Thymus (tissue), 11 donors: ENCODE measurements at regions not wholly inside any gene's neighbourhood (a gene's known extent, or its start where the extent isn't known, plus 50 kb on each side); places are given as distances from the start of the nearest gene placed in this dataset.

Experiments used
- DNase-seq, 9 donors: peaks; one replicate each; pipeline ENCODE4 v3.0.0-alpha.2; 2013; ENCODE audit warnings: low spot score in 9 of 9, low read depth in 6 of 9, missing footprints in 1 of 9
- H3K27ac ChIP-seq, 2 donors: one replicate each; pipeline ENCODE4 v1.5.1; 2013; ENCODE audit warnings: control low read depth in 1 of 2, low read depth in 1 of 2, low read length in 1 of 2, mild to moderate bottlenecking in 1 of 2, moderate library complexity in 1 of 2
- H3K27me3 ChIP-seq, 2 donors: one replicate each; pipeline ENCODE4 v1.5.1; 2013; ENCODE audit warnings: low read length in 1 of 2; ENCODE audit not compliant: control insufficient read depth in 2 of 2, insufficient read depth in 1 of 2
- H3K36me3 ChIP-seq, 2 donors: one replicate each; pipeline ENCODE4 v1.5.1; 2013; ENCODE audit warnings: low read length in 1 of 2, mild to moderate bottlenecking in 1 of 2, moderate library complexity in 1 of 2; ENCODE audit not compliant: control insufficient read depth in 2 of 2, insufficient read depth in 2 of 2
- H3K4me1 ChIP-seq, 2 donors: one replicate each; pipeline ENCODE4 v1.5.1; 2013; ENCODE audit warnings: low read length in 2 of 2; ENCODE audit not compliant: control insufficient read depth in 2 of 2, insufficient read depth in 2 of 2
- H3K4me3 ChIP-seq, 2 donors: one replicate each; pipeline ENCODE4 v1.5.1; 2013; ENCODE audit warnings: low read length in 2 of 2, control low read depth in 1 of 2, mild to moderate bottlenecking in 1 of 2
- H3K9me3 ChIP-seq, 2 donors: one replicate each; pipeline ENCODE4 v1.5.1; 2013; ENCODE audit warnings: low read length in 1 of 2, mild to moderate bottlenecking in 1 of 2; ENCODE audit not compliant: control insufficient read depth in 2 of 2, insufficient read depth in 1 of 2
- WGBS: extraction: QIAGEN DNeasy Blood & Tissue Kit; methylation state at CpG from one replicate; pipeline ENCODE4 v1.1.7; 2013; 5-methylcytosine and 5-hydroxymethylcytosine counted together
- donor health status: healthy.

DNA sequence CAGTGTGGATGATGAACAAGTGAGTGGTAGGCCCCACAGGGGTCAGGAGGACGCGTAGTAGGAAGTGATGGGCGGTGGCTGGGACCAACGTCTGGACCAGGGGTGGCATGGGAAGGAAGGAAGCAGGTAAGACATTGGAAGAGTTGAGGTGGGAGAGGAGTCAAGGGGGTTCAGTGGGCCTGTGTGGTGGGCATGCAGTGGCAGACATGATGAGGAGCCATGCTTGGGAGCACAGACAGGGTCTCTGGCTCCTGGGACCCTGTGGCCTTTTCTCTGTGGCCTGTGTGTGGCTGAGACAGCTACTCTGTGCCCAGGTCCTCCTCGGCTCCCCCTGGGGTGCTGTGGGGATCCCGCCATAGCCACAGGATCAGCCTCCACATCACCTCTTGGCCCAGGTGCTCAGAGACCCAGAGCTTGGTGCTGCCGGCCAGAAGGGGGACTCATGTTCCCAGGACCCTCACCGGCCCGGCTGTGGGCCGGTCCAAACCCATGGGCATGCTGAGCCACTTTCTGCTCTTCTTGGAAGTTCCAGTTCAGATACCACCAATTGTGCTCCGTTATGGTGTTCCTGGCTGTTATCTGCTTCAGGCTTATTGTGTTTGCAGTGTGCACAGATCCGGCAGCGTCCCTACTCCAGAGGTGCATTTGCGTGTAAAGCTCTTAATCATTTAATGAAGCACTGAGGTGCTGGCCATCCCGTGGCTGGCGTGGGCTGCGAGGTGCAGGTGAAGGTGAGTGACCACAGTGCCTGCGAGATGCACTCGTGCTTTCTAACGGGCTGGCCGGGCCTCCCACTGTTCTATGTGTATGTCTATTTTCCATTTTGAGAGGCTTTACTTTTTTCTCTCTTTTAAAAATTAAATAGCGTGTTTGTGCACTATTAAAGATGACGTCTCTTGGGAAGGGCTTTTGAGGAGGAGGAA is 147.9 kb downstream of the TEX29 start:
- Histone ChIP-seq H3K27me3 (peaks cover 0 to 6% of the 10 kb centered on the region in 2 donors), H3K4me1 (no peaks in the 10 kb centered on the region), H3K9me3 (no peaks in the 10 kb centered on the region), H3K27ac (no peak overlapping the region), H3K4me3 (no peak overlapping the region), H3K36me3 (no peaks in the 10 kb centered on the region)
- 94% methylated on average over 23 of the region's 23 CpGs for WGBS
- DNase-seq, result no peak

DNA sequence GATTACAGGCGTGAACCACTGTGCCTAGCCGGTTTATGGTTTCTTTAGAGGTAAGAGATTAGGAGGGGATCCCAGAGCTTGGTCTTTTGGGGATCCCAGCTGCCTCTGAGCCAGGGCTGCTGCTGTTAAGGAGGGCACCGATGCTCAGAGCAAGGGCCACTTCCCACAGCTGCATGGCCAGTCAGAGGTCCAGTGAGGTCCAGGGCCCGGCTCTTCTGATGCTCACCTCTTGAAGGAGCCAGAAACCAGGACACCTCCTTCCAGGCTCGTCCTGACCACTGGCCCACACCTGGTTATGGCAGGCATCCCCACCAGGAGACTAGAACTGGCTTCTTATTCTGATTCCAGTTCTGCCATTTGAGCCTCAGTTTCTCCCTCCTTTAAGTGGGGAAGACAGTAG is 149.0 kb downstream of the TEX29 start:
- Histone ChIP-seq H3K27ac (no peak overlapping the region), H3K36me3 (no peaks in the 10 kb centered on the region), H3K27me3 (peaks cover 0 to 2% of the 10 kb centered on the region in 2 donors), H3K9me3 (no peaks in the 10 kb centered on the region), H3K4me1 (no peaks in the 10 kb centered on the region), H3K4me3 (no peak overlapping the region)
- 91% methylated on average over 5 of the region's 5 CpGs for WGBS
- no peak for DNase-seq

DNA sequence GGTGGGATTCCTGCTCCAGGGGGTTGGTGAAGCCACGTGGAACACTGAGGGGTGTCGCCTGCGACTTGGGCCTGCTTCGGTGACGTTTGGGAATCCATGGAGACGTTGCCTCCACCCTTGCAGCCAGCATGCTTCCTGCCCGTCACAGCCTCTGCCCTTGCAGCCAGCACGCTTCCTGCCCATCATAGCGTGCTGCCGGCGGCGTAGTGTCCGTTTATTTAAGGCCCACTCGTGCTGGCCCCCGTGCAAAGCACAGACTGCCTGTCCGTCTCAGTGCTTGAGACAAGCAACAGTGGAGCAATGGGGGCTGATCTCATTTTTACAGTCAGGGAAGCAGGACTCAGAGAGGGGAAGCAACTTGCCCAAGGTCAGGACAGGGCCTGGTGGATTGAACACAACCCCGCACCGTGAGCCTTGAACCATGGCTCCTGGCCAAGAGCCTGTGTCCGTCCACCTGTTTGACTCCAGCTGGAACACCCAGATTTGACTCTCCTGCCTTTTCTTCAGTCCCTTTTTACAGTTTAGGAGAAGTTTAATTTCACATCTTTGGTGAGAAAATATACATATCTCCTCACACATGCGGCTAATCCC is 149.6 kb downstream of the TEX29 start:
- WGBS, result 85% methylated on average over 20 of the region's 20 CpGs
- DNase-seq, result no peak
- Histone ChIP-seq H3K27ac (no peak overlapping the region), H3K4me1 (no peaks in the 10 kb centered on the region), H3K27me3 (no peaks in the 10 kb centered on the region), H3K36me3 (no peaks in the 10 kb centered on the region), H3K9me3 (no peaks in the 10 kb centered on the region), H3K4me3 (no peak overlapping the region)

DNA sequence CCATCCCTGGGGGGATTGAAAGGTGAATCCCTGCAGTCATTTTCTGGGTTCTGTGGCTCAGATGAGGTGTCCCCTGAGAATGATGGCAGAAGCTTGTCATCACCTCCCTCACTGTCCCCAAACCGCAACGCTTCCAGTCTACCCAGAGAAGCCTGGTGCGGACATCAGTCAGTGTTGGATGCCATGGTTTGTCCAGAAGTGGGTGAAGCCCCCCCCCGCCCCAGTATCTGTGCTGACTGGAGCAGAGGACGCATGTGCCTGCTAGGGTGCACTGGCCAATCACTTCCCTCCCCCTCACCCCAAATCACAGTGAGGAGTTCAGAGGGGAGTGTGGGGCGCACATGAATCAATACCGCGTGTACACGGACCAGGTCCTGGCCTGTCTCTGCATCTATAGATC is 150.5 kb downstream of the TEX29 start:
- 95% methylated on average over 9 of the region's 9 CpGs for WGBS
- Histone ChIP-seq H3K4me1 (no peaks in the 10 kb centered on the region), H3K4me3 (no peak overlapping the region), H3K27ac (no peak overlapping the region), H3K27me3 (no peaks in the 10 kb centered on the region), H3K9me3 (no peaks in the 10 kb centered on the region), H3K36me3 (no peaks in the 10 kb centered on the region)
- no peak for DNase-seq

DNA sequence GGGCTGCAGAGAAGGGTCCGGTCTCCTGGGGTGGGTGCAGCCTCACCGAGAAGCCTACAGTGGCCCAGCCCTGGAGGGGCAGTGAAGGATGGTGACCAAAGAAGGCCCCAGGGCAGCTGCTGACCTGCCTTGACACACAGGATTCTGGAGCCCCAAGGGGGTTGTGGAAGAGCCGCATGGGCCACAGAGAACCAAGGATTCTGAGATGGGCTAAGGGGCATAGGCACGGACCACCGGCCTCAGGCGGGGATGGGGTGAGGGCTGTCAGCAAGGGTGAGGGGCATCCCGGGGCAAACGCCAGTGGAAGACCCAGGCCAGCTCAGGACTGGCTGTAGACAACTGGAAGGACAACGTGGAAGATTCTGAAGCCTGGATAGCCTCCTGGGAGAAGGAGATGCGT is 151.6 kb downstream of the TEX29 start:
- H3K4me1 ChIP-seq, result no peaks in the 10 kb centered on the region
- H3K4me3 ChIP-seq, result no peak overlapping the region
- H3K36me3 ChIP-seq, result no peaks in the 10 kb centered on the region
- H3K9me3 ChIP-seq, result no peaks in the 10 kb centered on the region
- no peaks in the 10 kb centered on the region for H3K27me3 ChIP-seq
- H3K27ac ChIP-seq, result no peak overlapping the region
- WGBS, result 89% methylated on average over 10 of the region's 10 CpGs
- DNase-seq, result no peak

DNA sequence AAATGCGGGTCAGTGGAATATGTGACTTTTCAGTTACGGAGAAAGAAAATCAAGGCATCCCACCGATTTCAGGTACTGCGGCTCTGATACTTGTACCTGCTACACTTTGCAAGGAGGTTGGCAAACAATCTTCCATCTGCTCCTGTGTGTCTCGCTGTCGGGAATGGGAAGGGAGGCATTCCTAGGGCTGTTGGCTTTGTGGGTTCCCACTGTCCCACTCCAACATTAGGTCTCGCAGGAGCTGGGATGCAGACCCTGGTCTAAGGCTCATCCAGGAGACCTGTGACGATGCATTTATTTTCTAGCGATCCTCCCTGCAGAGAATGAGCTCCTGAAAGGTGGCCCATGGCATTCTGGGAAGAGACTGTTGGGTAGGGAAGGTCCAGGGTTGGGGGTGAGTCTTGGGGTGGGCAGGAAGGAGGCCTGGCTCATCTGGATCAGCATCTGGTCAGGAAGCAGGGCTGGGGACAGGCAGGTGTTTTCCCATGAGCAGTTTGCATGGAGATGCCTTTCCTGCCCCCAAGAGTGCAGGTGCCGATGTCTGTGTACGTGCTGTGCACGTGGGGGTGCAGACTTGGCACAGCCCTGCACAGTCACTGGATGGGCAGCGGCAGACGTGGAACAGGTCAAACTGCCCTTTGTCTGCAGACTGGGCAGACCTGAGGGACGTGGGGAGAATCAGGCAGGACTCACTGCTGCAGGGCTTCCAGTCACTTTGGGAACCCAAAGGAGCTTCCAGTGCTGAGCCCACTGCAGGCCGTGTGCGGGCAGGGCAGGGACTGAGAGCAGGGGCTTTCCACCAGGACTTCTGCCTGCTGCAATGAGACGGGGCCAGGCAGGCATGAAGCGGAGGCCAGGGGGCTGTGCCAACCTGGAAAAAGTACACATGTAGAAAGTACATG is 152.4 kb downstream of the TEX29 start:
- Histone ChIP-seq H3K4me1 (no peaks in the 10 kb centered on the region), H3K4me3 (no peak overlapping the region), H3K9me3 (no peaks in the 10 kb centered on the region), H3K27ac (no peak overlapping the region), H3K36me3 (no peaks in the 10 kb centered on the region), H3K27me3 (no peaks in the 10 kb centered on the region)
- WGBS, result 86% methylated on average over 19 of the region's 19 CpGs
- no peak for DNase-seq

DNA sequence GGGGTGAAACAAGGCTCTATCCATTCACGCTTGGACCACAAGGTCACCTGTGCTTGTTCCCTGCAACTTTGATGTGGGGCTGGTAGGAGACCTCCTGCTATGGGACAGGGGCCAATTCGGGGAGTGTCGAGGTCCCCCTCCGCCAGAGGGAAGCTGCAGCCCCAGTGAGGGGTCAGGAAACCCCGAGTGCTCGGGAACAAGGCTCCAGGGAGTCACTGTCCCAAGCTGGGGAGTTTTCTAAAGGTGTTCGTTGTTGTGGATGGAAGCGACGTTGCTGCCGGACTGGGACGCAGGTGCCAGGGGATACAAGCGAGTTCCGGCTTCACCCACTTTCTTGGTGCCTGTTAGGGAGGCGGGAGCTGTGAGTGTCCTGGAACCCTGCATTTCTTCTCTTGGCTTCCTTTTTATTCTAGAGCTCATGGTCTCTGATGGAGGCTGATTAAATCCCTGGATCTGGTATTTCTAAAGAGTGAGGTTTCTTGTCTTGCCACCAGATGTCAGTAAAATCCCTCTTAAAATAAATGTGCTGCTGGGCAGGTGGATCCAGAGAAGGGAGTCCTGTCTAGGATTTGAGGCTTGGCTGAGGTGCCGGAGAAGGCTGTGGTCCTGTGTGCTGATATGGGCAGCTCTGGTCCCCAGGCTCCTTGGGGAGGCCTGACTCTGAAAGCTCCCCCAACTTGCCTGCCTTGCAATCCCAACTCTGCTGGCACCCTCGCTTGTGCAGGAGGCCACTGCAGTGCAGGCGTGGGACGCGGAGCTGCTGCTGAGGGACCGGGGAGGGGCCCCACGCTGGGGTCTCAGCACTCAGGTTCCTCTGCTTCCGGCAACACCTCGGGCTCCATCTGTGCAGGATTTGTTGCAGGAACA is 153.9 kb downstream of the TEX29 start:
- WGBS, result 76% methylated on average over 23 of the region's 23 CpGs
- H3K27ac ChIP-seq, result no peak overlapping the region
- peak in 2 of 9 donors; percentile 11 to 23 for DNase-seq

DNA sequence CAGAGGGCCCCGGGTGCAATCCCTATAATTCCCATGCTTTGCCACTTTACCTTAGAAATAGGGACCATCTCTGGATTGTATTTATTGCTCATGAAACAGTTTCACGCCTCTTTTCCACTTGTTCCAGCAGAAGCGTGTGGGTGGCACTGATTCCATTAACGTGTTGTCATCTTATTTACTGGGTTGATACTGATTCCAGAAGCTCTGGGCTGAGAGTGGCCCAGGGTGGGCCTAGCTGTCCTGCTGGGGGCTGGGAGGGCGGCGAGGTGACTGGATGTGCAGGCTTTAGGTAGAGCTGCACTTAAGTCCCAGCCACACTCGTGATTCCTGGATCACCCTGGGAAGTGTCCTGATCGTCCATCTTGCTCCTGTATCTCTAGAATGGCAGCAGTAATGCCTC is 155.0 kb downstream of the TEX29 start:
- Histone ChIP-seq H3K27ac (no peak overlapping the region), H3K4me1 (no peaks in the 10 kb centered on the region), H3K36me3 (no peaks in the 10 kb centered on the region), H3K9me3 (no peaks in the 10 kb centered on the region), H3K27me3 (no peaks in the 10 kb centered on the region), H3K4me3 (no peak overlapping the region)
- WGBS, result 92% methylated on average over 8 of the region's 8 CpGs
- no peak for DNase-seq

More for the DNA sequence above, 153.9 kb downstream of the TEX29 start:
- no peak overlapping the region for H3K4me3 ChIP-seq
- no peaks in the 10 kb centered on the region for H3K4me1 ChIP-seq
- H3K36me3 ChIP-seq, result no peaks in the 10 kb centered on the region
- H3K27me3 ChIP-seq, result no peaks in the 10 kb centered on the region
- H3K9me3 ChIP-seq, result no peaks in the 10 kb centered on the region
